Neural progenitor cell (in vitro differentiated cells): ENCODE measurements at regions not wholly inside any gene's neighbourhood (a gene's known extent, or its start where the extent isn't known, plus 50 kb on each side); places are given as distances from the start of the nearest gene placed in this dataset.
A peak's percentile ranks its signal among the peaks of the same experiment; 100 is the strongest.

Experiments
- DNase-seq: peaks from one replicate; pipeline ENCODE4 v3.0.0-alpha.2; 2016; ENCODE audit warnings: low spot score
- H2AFZ ChIP-seq: fragments of 200-600 bp; sonication (generic); replicated peaks from 2 replicates; pipeline ENCODE4 v1.6.1; 2016; ENCODE audit warnings: antibody characterized with exemption
- H3F3A ChIP-seq: fragments of 200-600 bp; sonication (generic); 2 replicates; pipeline ENCODE4 v1.6.1; 2016; ENCODE audit warnings: antibody characterized with exemption, low read depth
- H3K27ac ChIP-seq: fragments of 200-600 bp; sonication (generic); 2 replicates; pipeline ENCODE4 v1.5.1; 2016; ENCODE audit warnings: mild to moderate bottlenecking
- H3K27me3 ChIP-seq: fragments of 200-600 bp; sonication (generic); 2 replicates; pipeline ENCODE4 v1.6.1; 2016; ENCODE audit warnings: mild to moderate bottlenecking, moderate library complexity
- H3K36me3 ChIP-seq: fragments of 200-600 bp; sonication (generic); 2 replicates; pipeline ENCODE4 v1.5.1; 2016
- H3K4me1 ChIP-seq: fragments of 200-600 bp; sonication (generic); 2 replicates; pipeline ENCODE4 v1.6.1; 2016; ENCODE audit warnings: mixed run types
- H3K4me2 ChIP-seq: fragments of 200-600 bp; sonication (generic); 2 replicates; pipeline ENCODE4 v1.6.1; 2016
- H3K4me3 ChIP-seq: fragments of 200-600 bp; sonication (generic); 2 replicates; pipeline ENCODE4 v1.5.1; 2016
- H3K79me2 ChIP-seq: fragments of 200-600 bp; sonication (generic); 2 replicates; pipeline ENCODE4 v1.6.1; 2016; ENCODE audit warnings: low read depth
- H3K9ac ChIP-seq: fragments of 200-600 bp; sonication (generic); 2 replicates; pipeline ENCODE4 v1.6.1; 2016
- H3K9me3 ChIP-seq: fragments of 200-600 bp; sonication (generic); 2 replicates; pipeline ENCODE4 v1.5.1; 2016; ENCODE audit warnings: low read depth
- H4K20me1 ChIP-seq: fragments of 200-600 bp; sonication (generic); 2 replicates; pipeline ENCODE4 v1.6.1; 2016; ENCODE audit warnings: low read depth
- H3K27ac Mint-ChIP-seq: 3 replicates; pipeline ENCODE4 v1.8.0; 2021; ENCODE audit warnings: mixed read lengths
- H3K27me3 Mint-ChIP-seq: 2 replicates; pipeline ENCODE4 v1.8.0; 2022; ENCODE audit warnings: low read depth, mild to moderate bottlenecking, inconsistent platforms, moderate library complexity, mixed read lengths; ENCODE audit not compliant: insufficient read depth
- H3K36me3 Mint-ChIP-seq: 3 replicates; pipeline ENCODE4 v1.8.0; 2021; ENCODE audit warnings: mixed read lengths
- H3K4me1 Mint-ChIP-seq: 3 replicates; pipeline ENCODE4 v1.8.0; 2021; ENCODE audit warnings: mixed read lengths
- H3K4me3 Mint-ChIP-seq: 3 replicates; pipeline ENCODE4 v1.8.0; 2021; ENCODE audit warnings: mild to moderate bottlenecking, moderate library complexity, mixed read lengths
- H3K9me3 Mint-ChIP-seq: 3 replicates; pipeline ENCODE4 v1.8.0; 2020; ENCODE audit warnings: mixed read lengths
- EZH2 ChIP-seq: fragments of 200-600 bp; sonication (generic); IDR thresholded peaks from 2 replicates; pipeline ENCODE4 v1.6.1; 2017; ENCODE audit warnings: antibody characterized with exemption, mild to moderate bottlenecking, moderate library complexity
- EZH2phosphoT487 ChIP-seq: fragments of 200-600 bp; sonication (generic); IDR thresholded peaks from 2 replicates; pipeline ENCODE4 v1.6.1; 2017; ENCODE audit warnings: antibody characterized with exemption
- TF ChIP-seq, protein P1 (sequence below): fragments of 200-600 bp; sonication (generic); IDR thresholded peaks from 2 replicates; pipeline ENCODE4 v1.5.1; 2017; ENCODE audit warnings: antibody characterized with exemption, mild to moderate bottlenecking

- Histone ChIP-seq H3K4me2 (no peak overlapping the region), H4K20me1 (no peaks in the 10 kb centered on the region), H3F3A (no peaks in the 10 kb centered on the region), H3K4me3 (no peak overlapping the region), H3K4me1 (no peaks in the 10 kb centered on the region), H2AFZ (no peak overlapping the region), H3K9me3 (no peaks in the 10 kb centered on the region), H3K27ac (no peak overlapping the region), H3K79me2 (no peaks in the 10 kb centered on the region), H3K36me3 (no peaks in the 10 kb centered on the region), H3K9ac (no peak overlapping the region), H3K27me3 (no peaks in the 10 kb centered on the region)
- peaks cover 4% of the 10 kb centered on the region for H3K4me1 Mint-ChIP-seq
- no peaks in the 10 kb centered on the region for H3K9me3 Mint-ChIP-seq
- H3K4me3 Mint-ChIP-seq = no peak overlapping the region
- no peak for DNase-seq
- no peaks in the 10 kb centered on the region for H3K27me3 Mint-ChIP-seq
- no peaks in the 10 kb centered on the region for H3K36me3 Mint-ChIP-seq
- TF ChIP-seq, protein P1, sequence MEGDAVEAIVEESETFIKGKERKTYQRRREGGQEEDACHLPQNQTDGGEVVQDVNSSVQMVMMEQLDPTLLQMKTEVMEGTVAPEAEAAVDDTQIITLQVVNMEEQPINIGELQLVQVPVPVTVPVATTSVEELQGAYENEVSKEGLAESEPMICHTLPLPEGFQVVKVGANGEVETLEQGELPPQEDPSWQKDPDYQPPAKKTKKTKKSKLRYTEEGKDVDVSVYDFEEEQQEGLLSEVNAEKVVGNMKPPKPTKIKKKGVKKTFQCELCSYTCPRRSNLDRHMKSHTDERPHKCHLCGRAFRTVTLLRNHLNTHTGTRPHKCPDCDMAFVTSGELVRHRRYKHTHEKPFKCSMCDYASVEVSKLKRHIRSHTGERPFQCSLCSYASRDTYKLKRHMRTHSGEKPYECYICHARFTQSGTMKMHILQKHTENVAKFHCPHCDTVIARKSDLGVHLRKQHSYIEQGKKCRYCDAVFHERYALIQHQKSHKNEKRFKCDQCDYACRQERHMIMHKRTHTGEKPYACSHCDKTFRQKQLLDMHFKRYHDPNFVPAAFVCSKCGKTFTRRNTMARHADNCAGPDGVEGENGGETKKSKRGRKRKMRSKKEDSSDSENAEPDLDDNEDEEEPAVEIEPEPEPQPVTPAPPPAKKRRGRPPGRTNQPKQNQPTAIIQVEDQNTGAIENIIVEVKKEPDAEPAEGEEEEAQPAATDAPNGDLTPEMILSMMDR = no peak
- no peak for TF ChIP-seq EZH2phosphoT487
- no peak for TF ChIP-seq EZH2
- no peak overlapping the region for H3K27ac Mint-ChIP-seq
These were observed 181.3 kb upstream of the SLC38A2 start for GRCh38 chr12:46553911-46554310.

DNA sequence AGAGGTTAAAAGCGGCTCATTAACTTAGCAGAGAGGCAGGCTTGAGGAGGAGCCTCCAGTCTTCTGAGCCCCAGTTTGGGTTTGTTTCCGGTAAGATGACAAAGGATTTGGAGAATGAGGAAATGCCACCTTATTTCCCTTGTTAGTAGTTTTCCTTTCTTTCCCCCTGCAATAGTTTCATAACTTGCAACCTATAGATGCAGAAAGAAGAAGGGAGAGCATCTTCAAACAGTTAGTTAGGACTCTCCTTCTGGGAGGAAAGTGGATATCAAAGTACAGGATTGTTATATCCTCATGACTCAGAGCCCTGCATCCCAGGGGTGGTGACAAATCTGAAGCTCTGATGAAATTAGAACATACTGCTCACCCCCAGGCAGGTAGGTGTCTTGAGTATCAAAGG, 180.7 kb upstream of the SLC38A2 start:
- H3K9me3 Mint-ChIP-seq = no peaks in the 10 kb centered on the region
- Histone ChIP-seq H3K4me1 (no peaks in the 10 kb centered on the region), H3K4me3 (no peak overlapping the region), H3F3A (no peaks in the 10 kb centered on the region), H3K4me2 (no peak overlapping the region), H3K9me3 (no peaks in the 10 kb centered on the region), H3K27me3 (no peaks in the 10 kb centered on the region), H3K27ac (no peak overlapping the region), H2AFZ (peak overlapping the region; percentile 77), H4K20me1 (no peaks in the 10 kb centered on the region), H3K9ac (no peak overlapping the region), H3K36me3 (no peaks in the 10 kb centered on the region), H3K79me2 (no peaks in the 10 kb centered on the region)
- H3K36me3 Mint-ChIP-seq = no peaks in the 10 kb centered on the region
- H3K4me3 Mint-ChIP-seq = no peak overlapping the region
- H3K27ac Mint-ChIP-seq = no peak overlapping the region
- no peak for DNase-seq
- TF ChIP-seq EZH2phosphoT487 = no peak
- TF ChIP-seq EZH2 = no peak
- TF ChIP-seq, protein P1 = no peak
- H3K4me1 Mint-ChIP-seq = peaks cover 4% of the 10 kb centered on the region
- no peaks in the 10 kb centered on the region for H3K27me3 Mint-ChIP-seq

DNA sequence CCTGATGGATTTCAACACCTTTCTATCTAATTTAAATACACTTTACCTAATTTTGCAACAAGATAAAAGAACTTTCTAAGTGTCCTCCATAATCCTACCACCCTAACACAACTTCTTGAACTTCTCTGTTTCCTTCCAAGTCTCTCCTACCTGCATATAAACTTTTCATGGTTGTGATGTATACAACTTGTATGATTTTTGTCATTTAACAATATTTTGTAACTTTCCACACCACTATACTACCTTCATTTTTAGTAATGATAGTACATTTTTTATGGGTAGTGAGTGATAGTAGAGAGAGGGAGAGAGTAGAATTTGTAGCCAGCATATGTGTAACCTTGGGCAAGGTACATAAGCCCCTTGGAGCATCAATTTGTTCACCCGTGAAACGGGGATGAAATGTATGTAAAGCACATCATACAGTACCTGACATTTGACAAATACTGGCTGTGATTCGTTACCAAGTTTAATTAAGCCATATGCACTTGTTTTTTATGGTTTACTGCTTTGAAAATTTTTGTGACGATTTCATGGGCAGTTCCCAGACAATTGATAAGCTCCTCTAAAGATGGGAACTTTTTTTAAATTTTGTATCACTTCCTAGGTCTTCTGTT, 177.8 kb upstream of the SLC38A2 start:
- H3K27ac Mint-ChIP-seq = no peak overlapping the region
- Histone ChIP-seq H3K27ac (no peak overlapping the region), H4K20me1 (no peaks in the 10 kb centered on the region), H3K4me2 (no peak overlapping the region), H3K27me3 (no peaks in the 10 kb centered on the region), H2AFZ (no peak overlapping the region), H3F3A (no peaks in the 10 kb centered on the region), H3K9ac (no peak overlapping the region), H3K4me1 (no peaks in the 10 kb centered on the region), H3K4me3 (no peak overlapping the region), H3K36me3 (no peaks in the 10 kb centered on the region), H3K79me2 (no peaks in the 10 kb centered on the region), H3K9me3 (no peaks in the 10 kb centered on the region)
- no peak for DNase-seq
- H3K27me3 Mint-ChIP-seq = no peaks in the 10 kb centered on the region
- H3K36me3 Mint-ChIP-seq = peaks cover 6% of the 10 kb centered on the region
- no peak overlapping the region for H3K4me3 Mint-ChIP-seq
- H3K4me1 Mint-ChIP-seq = no peaks in the 10 kb centered on the region
- peaks cover 7% of the 10 kb centered on the region for H3K9me3 Mint-ChIP-seq
- TF ChIP-seq, protein P1 = no peak
- TF ChIP-seq EZH2phosphoT487 = no peak
